K562 (cell line): ENCODE measurements at regions not wholly inside any gene's neighbourhood (a gene's known extent, or its start where the extent isn't known, plus 50 kb on each side); places are given as distances from the start of the nearest gene placed in this dataset.

Source experiments
- ATAC-seq: fragments of 200-7000 bp; cut with Tn5 transposase; 3 replicates; pipeline ENCODE4 v1.9.1; 2020; ENCODE audit warnings: moderate library complexity
- BruUV-seq: library from RNA; stranded (reverse); fragments of 400-500 nt; replicated peaks from 2 replicates; lab custom pipeline; 2021; lab: Mats Ljungman, UMichigan
- CTCF ChIA-PET: fragments of 300-600 bp; formaldehyde crosslinking; extraction: SDS; loops from one replicate; lab custom pipeline; 2021; ENCODE audit warnings: low intra/inter-chr PET ratio; lab: Yijun Ruan, JAX
- POLR2A ChIA-PET: fragments of 300-600, 350-650 bp; sonication (Branson Sonifier 250); formaldehyde crosslinking; extraction: SDS; loops from one replicate; lab custom pipeline; 2021; ENCODE audit warnings: antibody characterized with exemption, inconsistent platforms; lab: Yijun Ruan, JAX
- DNase-seq, 4 experiments: peaks; one replicate each; pipeline versions ENCODE4 v3.0.0 to v3.0.0-alpha.2; 2011 to 2018; ENCODE audit warnings: low spot score in 3 of 4, mixed read lengths in 3 of 4; ENCODE audit errors: extremely low read depth in 1 of 4
- FAIRE-seq: peaks from 2 replicates; lab custom pipeline; 2011; peaks lifted over from hg19 to GRCh38; lab: Jason Lieb, UNC
- H2AFZ ChIP-seq: 2 replicates; pipeline ENCODE4 v1.6.0; 2011; ENCODE audit warnings: low read depth, low read length, control low read depth, inconsistent platforms
- H3K27ac ChIP-seq: fragments of 200-600 bp; 3 replicates; pipeline ENCODE4 v1.8.0; 2011; ENCODE audit warnings: low read depth, mild to moderate bottlenecking, control low read depth, inconsistent platforms, low read length, moderate library complexity, mixed read lengths; ENCODE audit errors: extremely low read depth
- H3K27me3 ChIP-seq, 2 experiments: fragments of 300-600 bp in 1 of 2; 2 replicates in 1 of 2; 3 replicates in 1 of 2; pipeline versions ENCODE4 v1.6.0 to v1.8.0; 2011; ENCODE audit warnings: inconsistent platforms in 2 of 2, low read length in 2 of 2, mild to moderate bottlenecking in 1 of 2, mixed read lengths in 1 of 2, moderate library complexity in 1 of 2; ENCODE audit not compliant: control insufficient read depth in 2 of 2, insufficient read depth in 2 of 2
- H3K36me3 ChIP-seq: fragments of 300-600 bp; 3 replicates; pipeline ENCODE4 v1.8.0; 2011; ENCODE audit warnings: mild to moderate bottlenecking, low read length, inconsistent platforms; ENCODE audit not compliant: control insufficient read depth, insufficient read depth
- H3K4me1 ChIP-seq, 2 experiments: fragments of 200-600 bp in 1 of 2; replicated peaks in 1 of 2; 2 replicates in 1 of 2; 3 replicates in 1 of 2; pipeline versions ENCODE4 v1.5.1 to v1.8.0; 2011; ENCODE audit warnings: inconsistent platforms in 2 of 2, low read length in 2 of 2, mild to moderate bottlenecking in 1 of 2, mixed read lengths in 1 of 2, moderate library complexity in 1 of 2; ENCODE audit not compliant: control insufficient read depth in 2 of 2, insufficient read depth in 2 of 2
- H3K4me2 ChIP-seq: 2 replicates; pipeline ENCODE4 v1.6.1; 2011; ENCODE audit warnings: low read length, control low read depth, inconsistent platforms, mixed read lengths; ENCODE audit not compliant: insufficient read depth
- H3K4me3 ChIP-seq: fragments of 200-600 bp; sonication (generic), shearing (Covaris generic); 2 replicates; pipeline ENCODE4 v1.5.1; 2016; ENCODE audit warnings: control low read depth, inconsistent platforms
- H3K79me2 ChIP-seq: fragments of 200-600 bp; 3 replicates; pipeline ENCODE4 v1.8.0; 2011; ENCODE audit warnings: low read length, inconsistent platforms; ENCODE audit not compliant: control insufficient read depth, insufficient read depth
- H3K9ac ChIP-seq, 2 experiments: 2 replicates each; pipeline versions ENCODE4 v1.6.0 to v1.6.1; 2011; ENCODE audit warnings: low read depth in 2 of 2, low read length in 2 of 2, control low read depth in 1 of 2, inconsistent platforms in 1 of 2, mild to moderate bottlenecking in 1 of 2, mixed read lengths in 1 of 2; ENCODE audit not compliant: insufficient read depth in 1 of 2
- H3K9me1 ChIP-seq: one replicate; pipeline ENCODE4 v1.6.0; 2011; ENCODE audit warnings: inconsistent platforms, mild to moderate bottlenecking, low read length, moderate library complexity; ENCODE audit not compliant: control insufficient read depth, insufficient read depth
- H3K9me3 ChIP-seq: replicated peaks from 2 replicates; pipeline ENCODE4 v1.5.1; 2011; ENCODE audit warnings: low read depth, low read length, inconsistent platforms; ENCODE audit not compliant: control insufficient read depth, insufficient read depth
- H4K20me1 ChIP-seq: replicated peaks from 2 replicates; pipeline ENCODE4 v1.6.1; 2011; ENCODE audit warnings: low read length, inconsistent platforms, mixed read lengths; ENCODE audit not compliant: control insufficient read depth, insufficient read depth
- DACH1 ChIP-seq: fragments of 450-650 bp; IDR thresholded peaks from 2 replicates; pipeline ENCODE4 v1.6.1; 2018; ENCODE audit not compliant: partially characterized antibody
- FUS ChIP-seq: fragments of 200-400 bp; formaldehyde crosslinking; optimal IDR thresholded peaks from 2 replicates; pipeline ENCODE3; 2017; ENCODE audit warnings: low read depth, low read length
- SIN3A ChIP-seq, 2 experiments: fragments of 150-350 bp in 1 of 2; IDR thresholded peaks; 2 replicates each; pipeline ENCODE4 v1.6.1; 2011 to 2016; ENCODE audit warnings: borderline replicate concordance in 2 of 2, low read depth in 2 of 2, low read length in 2 of 2, mild to moderate bottlenecking in 2 of 2, moderate library complexity in 2 of 2; ENCODE audit not compliant: control insufficient read depth in 1 of 2
- SREBF1 ChIP-seq: fragments of 150-350 bp; IDR thresholded peaks from 2 replicates; pipeline ENCODE4 v1.6.1; 2014; ENCODE audit warnings: antibody characterized with exemption, low read depth, low read length, borderline replicate concordance
- ZSCAN32 ChIP-seq: fragments of 450-650 bp; formaldehyde crosslinking; IDR thresholded peaks from 2 replicates; pipeline ENCODE4 v1.4.0; 2020; ENCODE audit warnings: mild to moderate bottlenecking, moderate library complexity
- WGBS: fragments of 100-300 bp; shearing (Covaris generic); methylation state at CpG from one replicate; pipeline ENCODE4 v1.1.6; 2016; ENCODE audit warnings: low coverage, mixed read lengths; ENCODE audit not compliant: insufficient coverage; ENCODE audit errors: missing lambda C conversion rate; 5-methylcytosine and 5-hydroxymethylcytosine counted together
- in situ Hi-C: fragments of 300-500 bp; cut with MboI; formaldehyde crosslinking; loops from 4 replicates; pipeline ENCODE4 v1.15.0; 2018; ENCODE audit warnings: inconsistent platforms, mixed read lengths
- intact Hi-C: fragments of 100-400 bp; cut with micrococcal nuclease; formaldehyde crosslinking; loops from 2 replicates; pipeline ENCODE4 v1.14.2; 2022
- TF ChIP-seq, protein P1 (sequence below): sonication (generic); formaldehyde crosslinking; IDR thresholded peaks from 2 replicates; pipeline ENCODE4 v1.8.1; 2023; ENCODE audit warnings: missing genetic modification reagents, mild to moderate bottlenecking, borderline replicate concordance
- TF ChIP-seq, protein P2 (sequence below): fragments of 250-450 bp; sonication (Bioruptor Pico); IDR thresholded peaks from 2 replicates; pipeline ENCODE4 v1.4.0; 2020
- TF ChIP-seq, protein P3 (sequence below): fragments of 200-800 bp; sonication (Bioruptor generic); IDR thresholded peaks from 2 replicates; pipeline ENCODE4 v1.6.1; 2017; ENCODE audit warnings: missing genetic modification characterization, missing compliant biosample characterization

DNA sequence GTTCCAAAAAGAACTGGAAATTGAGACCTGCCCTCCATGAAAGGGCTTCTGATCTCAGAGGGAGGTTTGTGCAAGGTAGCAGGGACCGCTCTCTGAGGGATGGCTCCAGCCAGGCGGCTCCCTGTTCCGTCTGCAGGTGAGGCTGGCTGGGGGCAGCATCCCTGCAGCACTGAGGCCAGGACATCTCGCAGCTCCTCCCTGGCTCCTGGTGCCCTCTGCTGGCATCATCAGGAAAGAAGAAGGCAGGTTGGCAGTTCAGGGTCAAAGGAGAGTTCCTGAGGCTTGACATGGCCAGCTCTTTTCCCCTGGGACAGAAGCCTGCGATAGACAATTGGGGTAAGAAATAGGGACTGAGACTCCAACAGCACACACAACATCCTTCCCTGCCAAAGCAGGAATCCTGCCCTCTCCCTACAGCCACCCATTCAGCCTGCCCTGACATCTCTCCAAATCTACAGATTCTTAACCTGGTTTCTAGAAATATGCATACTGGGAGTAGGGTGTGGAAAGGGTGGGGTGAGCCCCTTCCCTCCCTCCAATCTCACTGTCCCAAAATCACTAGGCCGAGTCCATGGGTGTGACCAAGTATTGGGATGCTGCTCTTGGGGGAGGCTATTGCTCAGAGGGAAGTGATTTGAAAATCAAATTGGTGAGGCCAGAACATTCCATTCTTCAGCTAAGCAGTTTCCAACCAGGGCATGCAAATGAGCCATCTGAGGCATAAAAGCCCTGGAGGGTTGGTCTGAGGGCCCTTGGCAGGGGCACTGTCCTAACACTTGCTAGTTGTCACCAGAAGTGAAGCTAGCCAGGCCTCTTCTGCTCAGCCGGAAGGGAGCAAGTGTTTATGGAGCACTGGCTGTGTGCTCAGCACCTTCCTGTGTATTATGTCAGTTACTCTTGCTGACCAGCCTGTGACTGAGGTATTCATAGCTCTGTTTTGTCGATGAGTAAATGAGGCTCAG lies 185.4 kb downstream of the TFCP2L1 start:
- Histone ChIP-seq H3K4me3 (no peak overlapping the region), H4K20me1 (peaks cover 8% of the 10 kb centered on the region; the same call in 1 of the 2 replicates), H3K9me3 (no peaks in the 10 kb centered on the region), H3K9ac (no peak overlapping the region), H3K27me3 (peaks cover 0 to 41% of the 10 kb centered on the region in 2 experiments; a peak in 4 of 5 replicates), H3K4me1 (no peaks in the 10 kb centered on the region), H3K9me1 (peaks cover 3% of the 10 kb centered on the region), H3K36me3 (no peaks in the 10 kb centered on the region), H3K27ac (no peak overlapping the region), H3K4me2 (no peak overlapping the region), H2AFZ (no peak overlapping the region), H3K79me2 (no peaks in the 10 kb centered on the region)
- intact Hi-C loops, result loop anchor here (5.0 kb wide), 1 partner anchor 223 kb away; no protein-coding TSS in a partner anchor
- DNase-seq, result no peak
- 1% methylated on average over 8 of the region's 8 CpGs for WGBS
- POLR2A ChIA-PET, result no interaction called here
- FAIRE-seq, result no peak
- ATAC-seq, result no peak
- no TSS peak for BruUV-seq
- in situ Hi-C loops, result loop anchor here (10.0 to 25.0 kb wide), 2 partner anchors 225 to 688 kb away; no protein-coding TSS in a partner anchor
- CTCF ChIA-PET, result no interaction called here
- TF ChIP-seq, protein P1, sequence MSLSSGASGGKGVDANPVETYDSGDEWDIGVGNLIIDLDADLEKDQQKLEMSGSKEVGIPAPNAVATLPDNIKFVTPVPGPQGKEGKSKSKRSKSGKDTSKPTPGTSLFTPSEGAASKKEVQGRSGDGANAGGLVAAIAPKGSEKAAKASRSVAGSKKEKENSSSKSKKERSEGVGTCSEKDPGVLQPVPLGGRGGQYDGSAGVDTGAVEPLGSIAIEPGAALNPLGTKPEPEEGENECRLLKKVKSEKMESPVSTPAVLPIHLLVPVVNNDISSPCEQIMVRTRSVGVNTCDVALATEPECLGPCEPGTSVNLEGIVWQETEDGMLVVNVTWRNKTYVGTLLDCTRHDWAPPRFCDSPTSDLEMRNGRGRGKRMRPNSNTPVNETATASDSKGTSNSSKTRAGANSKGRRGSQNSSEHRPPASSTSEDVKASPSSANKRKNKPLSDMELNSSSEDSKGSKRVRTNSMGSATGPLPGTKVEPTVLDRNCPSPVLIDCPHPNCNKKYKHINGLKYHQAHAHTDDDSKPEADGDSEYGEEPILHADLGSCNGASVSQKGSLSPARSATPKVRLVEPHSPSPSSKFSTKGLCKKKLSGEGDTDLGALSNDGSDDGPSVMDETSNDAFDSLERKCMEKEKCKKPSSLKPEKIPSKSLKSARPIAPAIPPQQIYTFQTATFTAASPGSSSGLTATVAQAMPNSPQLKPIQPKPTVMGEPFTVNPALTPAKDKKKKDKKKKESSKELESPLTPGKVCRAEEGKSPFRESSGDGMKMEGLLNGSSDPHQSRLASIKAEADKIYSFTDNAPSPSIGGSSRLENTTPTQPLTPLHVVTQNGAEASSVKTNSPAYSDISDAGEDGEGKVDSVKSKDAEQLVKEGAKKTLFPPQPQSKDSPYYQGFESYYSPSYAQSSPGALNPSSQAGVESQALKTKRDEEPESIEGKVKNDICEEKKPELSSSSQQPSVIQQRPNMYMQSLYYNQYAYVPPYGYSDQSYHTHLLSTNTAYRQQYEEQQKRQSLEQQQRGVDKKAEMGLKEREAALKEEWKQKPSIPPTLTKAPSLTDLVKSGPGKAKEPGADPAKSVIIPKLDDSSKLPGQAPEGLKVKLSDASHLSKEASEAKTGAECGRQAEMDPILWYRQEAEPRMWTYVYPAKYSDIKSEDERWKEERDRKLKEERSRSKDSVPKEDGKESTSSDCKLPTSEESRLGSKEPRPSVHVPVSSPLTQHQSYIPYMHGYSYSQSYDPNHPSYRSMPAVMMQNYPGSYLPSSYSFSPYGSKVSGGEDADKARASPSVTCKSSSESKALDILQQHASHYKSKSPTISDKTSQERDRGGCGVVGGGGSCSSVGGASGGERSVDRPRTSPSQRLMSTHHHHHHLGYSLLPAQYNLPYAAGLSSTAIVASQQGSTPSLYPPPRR, result no peak
- TF ChIP-seq DACH1 (no peak), FUS (no peak), SIN3A (IDR thresholded peaks at IDR 0.05; ENCODE audit: borderline replicate concordance in 2 of 2, control insufficient read depth in 1 of 2, low read depth in 2 of 2, low read length in 2 of 2) (no peak), SREBF1 (no peak), ZSCAN32 (CRISPR knock-in tag) (no peak)
- TF ChIP-seq, protein P2, sequence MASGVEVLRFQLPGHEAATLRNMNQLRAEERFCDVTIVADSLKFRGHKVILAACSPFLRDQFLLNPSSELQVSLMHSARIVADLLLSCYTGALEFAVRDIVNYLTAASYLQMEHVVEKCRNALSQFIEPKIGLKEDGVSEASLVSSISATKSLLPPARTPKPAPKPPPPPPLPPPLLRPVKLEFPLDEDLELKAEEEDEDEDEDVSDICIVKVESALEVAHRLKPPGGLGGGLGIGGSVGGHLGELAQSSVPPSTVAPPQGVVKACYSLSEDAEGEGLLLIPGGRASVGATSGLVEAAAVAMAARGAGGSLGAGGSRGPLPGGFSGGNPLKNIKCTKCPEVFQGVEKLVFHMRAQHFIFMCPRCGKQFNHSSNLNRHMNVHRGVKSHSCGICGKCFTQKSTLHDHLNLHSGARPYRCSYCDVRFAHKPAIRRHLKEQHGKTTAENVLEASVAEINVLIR (CRISPR knock-in tag), result no peak
- TF ChIP-seq, protein P3, sequence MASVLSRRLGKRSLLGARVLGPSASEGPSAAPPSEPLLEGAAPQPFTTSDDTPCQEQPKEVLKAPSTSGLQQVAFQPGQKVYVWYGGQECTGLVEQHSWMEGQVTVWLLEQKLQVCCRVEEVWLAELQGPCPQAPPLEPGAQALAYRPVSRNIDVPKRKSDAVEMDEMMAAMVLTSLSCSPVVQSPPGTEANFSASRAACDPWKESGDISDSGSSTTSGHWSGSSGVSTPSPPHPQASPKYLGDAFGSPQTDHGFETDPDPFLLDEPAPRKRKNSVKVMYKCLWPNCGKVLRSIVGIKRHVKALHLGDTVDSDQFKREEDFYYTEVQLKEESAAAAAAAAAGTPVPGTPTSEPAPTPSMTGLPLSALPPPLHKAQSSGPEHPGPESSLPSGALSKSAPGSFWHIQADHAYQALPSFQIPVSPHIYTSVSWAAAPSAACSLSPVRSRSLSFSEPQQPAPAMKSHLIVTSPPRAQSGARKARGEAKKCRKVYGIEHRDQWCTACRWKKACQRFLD (CRISPR knock-in tag), result no peak
